Tibial nerve (tissue), 4 donors: ENCODE measurements at regions not wholly inside any gene's neighbourhood (a gene's known extent, or its start where the extent isn't known, plus 50 kb on each side); places are given as distances from the start of the nearest gene placed in this dataset.

Experiments
- DNase-seq, 2 donors: peaks; one replicate each; pipeline ENCODE4 v3.0.0-alpha.2; 2019; ENCODE audit warnings: low spot score in 2 of 2
- H3K27ac ChIP-seq, 4 donors: fragments of 200-600 bp; sonication (generic) in 3 of 4; one replicate each; pipeline ENCODE4 v1.5.1; 2017 to 2019; ENCODE audit warnings: mild to moderate bottlenecking in 1 of 4
- H3K27me3 ChIP-seq, 2 donors: fragments of 200-600 bp; sonication (generic) in 1 of 2; one replicate each; pipeline versions ENCODE4 v1.5.1 to v1.6.0; 2017 to 2019
- H3K36me3 ChIP-seq, 3 donors: fragments of 200-600 bp; sonication (generic); one replicate each; pipeline ENCODE4 v1.5.1; 2018 to 2019
- H3K4me1 ChIP-seq, 4 donors: fragments of 200-600 bp; sonication (generic) in 3 of 4; one replicate each; pipeline ENCODE4 v1.5.1; 2017 to 2019
- H3K4me3 ChIP-seq, 4 donors: fragments of 200-600 bp; sonication (generic) in 3 of 4; one replicate each; pipeline ENCODE4 v1.5.1; 2017 to 2019; ENCODE audit warnings: mild to moderate bottlenecking in 1 of 4, moderate library complexity in 1 of 4
- H3K9me3 ChIP-seq, 4 donors: fragments of 200-600 bp; sonication (generic) in 3 of 4; one replicate each; pipeline ENCODE4 v1.5.1; 2017 to 2019
- CTCF ChIP-seq, 5 experiments: fragments of 200-600 bp in 3 of 5; fragments of 450-650 bp in 2 of 5; sonication (generic) in 3 of 5; IDR thresholded peaks; one replicate each; pipeline ENCODE4 v1.5.1; 2016 to 2019; ENCODE audit warnings: antibody characterized with exemption in 5 of 5, mild to moderate bottlenecking in 3 of 5, moderate library complexity in 2 of 5
- EP300 ChIP-seq, 2 donors: sonication (generic); formaldehyde crosslinking; IDR thresholded peaks; one replicate each; pipeline ENCODE4 v1.6.1; 2017; ENCODE audit warnings: antibody characterized with exemption in 2 of 2, mild to moderate bottlenecking in 1 of 2
- POLR2A ChIP-seq, 2 donors: fragments of 450-650 bp; IDR thresholded peaks; one replicate each; pipeline ENCODE4 v1.6.1; 2017; ENCODE audit warnings: antibody characterized with exemption in 2 of 2, mild to moderate bottlenecking in 2 of 2, moderate library complexity in 2 of 2
- WGBS, 2 donors: methylation state at CpG; one replicate each; pipeline ENCODE4 v1.1.5; 2018; 5-methylcytosine and 5-hydroxymethylcytosine counted together

GRCh38 chr6:18820725-18821124, 433.6 kb downstream of the RNF144B start:
- DNase-seq, result no peak
- H3K4me1 ChIP-seq, result no peaks in the 10 kb centered on the region
- peaks cover 0 to 32% (median 8%) of the 10 kb centered on the region in 4 donors for H3K9me3 ChIP-seq
- no peak for TF ChIP-seq POLR2A (IDR thresholded peaks at IDR 0.05)
- no peak for TF ChIP-seq EP300 (IDR thresholded peaks at IDR 0.05)
- TF ChIP-seq CTCF (IDR thresholded peaks at IDR 0.05), result no peak
- H3K36me3 ChIP-seq, result no peaks in the 10 kb centered on the region
- 64 to 67% methylated on average over 3 of the region's 3 CpGs for WGBS, 2 donors
- no peaks in the 10 kb centered on the region for H3K27me3 ChIP-seq
- H3K4me3 ChIP-seq, result no peak overlapping the region
- H3K27ac ChIP-seq, result no peak overlapping the region

GRCh38 chr6:18823782-18824386, 436.7 kb downstream of the RNF144B start:
- Histone ChIP-seq H3K4me1 (no peaks in the 10 kb centered on the region), H3K9me3 (peaks cover 0 to 32% (median 8%) of the 10 kb centered on the region in 4 donors), H3K36me3 (no peaks in the 10 kb centered on the region), H3K27ac (no peak overlapping the region), H3K27me3 (no peaks in the 10 kb centered on the region), H3K4me3 (no peak overlapping the region)
- peak in 1 of 5 experiments; percentile 7 for TF ChIP-seq CTCF (IDR thresholded peaks at IDR 0.05)
- no peak for TF ChIP-seq POLR2A (IDR thresholded peaks at IDR 0.05)
- DNase-seq, result no peak
- 47 to 53% methylated on average over 5 of the region's 5 CpGs for WGBS, 2 donors

GRCh38 chr6:18829272-18829870, 442.2 kb downstream of the RNF144B start:
- WGBS, 2 donors, result 50 to 53% methylated on average over 1 of the region's 1 CpG
- TF ChIP-seq EP300 (IDR thresholded peaks at IDR 0.05) (no peak), CTCF (IDR thresholded peaks at IDR 0.05) (no peak), POLR2A (IDR thresholded peaks at IDR 0.05) (no peak)

GRCh38 chr6:18835976-18836375, 448.8 kb downstream of the RNF144B start:
- Histone ChIP-seq H3K27ac (no peak overlapping the region), H3K4me3 (no peak overlapping the region), H3K9me3 (peaks cover 0 to 10% (median 0%) of the 10 kb centered on the region in 4 donors), H3K27me3 (no peaks in the 10 kb centered on the region), H3K36me3 (no peaks in the 10 kb centered on the region), H3K4me1 (no peaks in the 10 kb centered on the region)
- DNase-seq, result no peak
- no peak for TF ChIP-seq EP300 (IDR thresholded peaks at IDR 0.05)
- TF ChIP-seq CTCF (IDR thresholded peaks at IDR 0.05), result no peak
- TF ChIP-seq POLR2A (IDR thresholded peaks at IDR 0.05), result no peak
- 94 to 95% methylated on average over 9 of the region's 9 CpGs for WGBS, 2 donors

More at GRCh38 chr6:18829272-18829870, 442.2 kb downstream of the RNF144B start:
- no peaks in the 10 kb centered on the region for H3K27me3 ChIP-seq
- H3K36me3 ChIP-seq, result no peaks in the 10 kb centered on the region
- no peaks in the 10 kb centered on the region for H3K4me1 ChIP-seq
- no peak overlapping the region for H3K27ac ChIP-seq
- H3K9me3 ChIP-seq, result peaks cover 0 to 18% (median 1%) of the 10 kb centered on the region in 4 donors
- no peak overlapping the region for H3K4me3 ChIP-seq
- no peak for DNase-seq

- TF ChIP-seq EP300 (IDR thresholded peaks at IDR 0.05) (no peak), POLR2A (IDR thresholded peaks at IDR 0.05) (no peak), CTCF (IDR thresholded peaks at IDR 0.05) (no peak)
- Histone ChIP-seq H3K4me1 (no peaks in the 10 kb centered on the region), H3K4me3 (no peak overlapping the region), H3K27me3 (no peaks in the 10 kb centered on the region), H3K36me3 (no peaks in the 10 kb centered on the region), H3K9me3 (peaks cover 0 to 2% (median 0%) of the 10 kb centered on the region in 4 donors), H3K27ac (no peak overlapping the region)
- no peak for DNase-seq
- 63 to 81% methylated on average over 3 of the region's 3 CpGs for WGBS, 2 donors
These were observed 449.9 kb downstream of the RNF144B start for GRCh38 chr6:18837013-18837412.
